Cardiac muscle cell (in vitro differentiated cells and primary cell): ENCODE measurements at regions not wholly inside any gene's neighbourhood (a gene's known extent, or its start where the extent isn't known, plus 50 kb on each side); places are given as distances from the start of the nearest gene placed in this dataset.

Experiments
- DNase-seq, 2 donors: peaks; one replicate each; pipeline versions ENCODE4 v3.0.0 to v3.0.0-alpha.2; 2010 to 2017; ENCODE audit warnings: low read depth in 1 of 2, low spot score in 1 of 2
- H3K27ac ChIP-seq: fragments of 200-600 bp; sonication (generic); 2 replicates; pipeline ENCODE4 v1.5.1; 2016
- H3K27me3 ChIP-seq: fragments of 200-600 bp; sonication (generic); 2 replicates; pipeline ENCODE4 v1.6.0; 2016; ENCODE audit warnings: control low read depth
- H3K36me3 ChIP-seq: fragments of 200-600 bp; sonication (generic); 2 replicates; pipeline ENCODE4 v1.5.1; 2016; ENCODE audit warnings: control low read depth
- H3K4me1 ChIP-seq: fragments of 200-600 bp; sonication (generic); 2 replicates; pipeline ENCODE4 v1.8.1; 2017; ENCODE audit warnings: low read depth, mild to moderate bottlenecking, mixed run types
- H3K4me3 ChIP-seq: fragments of 200-600 bp; sonication (generic); 2 replicates; pipeline ENCODE4 v1.5.1; 2016; ENCODE audit warnings: mild to moderate bottlenecking
- H3K9me3 ChIP-seq: fragments of 200-600 bp; sonication (generic); 2 replicates; pipeline ENCODE4 v1.5.1; 2017; ENCODE audit warnings: low read depth, mild to moderate bottlenecking, control low read depth
- CTCF ChIP-seq: IDR thresholded peaks from 2 replicates; pipeline ENCODE4 v1.5.1; 2012; ENCODE audit warnings: low read depth, mild to moderate bottlenecking, low read length

- H3K4me1 ChIP-seq = no peaks in the 10 kb centered on the region
- H3K36me3 ChIP-seq = no peaks in the 10 kb centered on the region
- H3K9me3 ChIP-seq = no peaks in the 10 kb centered on the region
- peaks cover 13% of the 10 kb centered on the region for H3K27me3 ChIP-seq
- no peak overlapping the region for H3K27ac ChIP-seq
- DNase-seq = no peak
- TF ChIP-seq CTCF = no peak
- no peak overlapping the region for H3K4me3 ChIP-seq
Measured at GRCh38 chr1:37135032-37135431, 100.7 kb upstream of the GRIK3 start.

DNA sequence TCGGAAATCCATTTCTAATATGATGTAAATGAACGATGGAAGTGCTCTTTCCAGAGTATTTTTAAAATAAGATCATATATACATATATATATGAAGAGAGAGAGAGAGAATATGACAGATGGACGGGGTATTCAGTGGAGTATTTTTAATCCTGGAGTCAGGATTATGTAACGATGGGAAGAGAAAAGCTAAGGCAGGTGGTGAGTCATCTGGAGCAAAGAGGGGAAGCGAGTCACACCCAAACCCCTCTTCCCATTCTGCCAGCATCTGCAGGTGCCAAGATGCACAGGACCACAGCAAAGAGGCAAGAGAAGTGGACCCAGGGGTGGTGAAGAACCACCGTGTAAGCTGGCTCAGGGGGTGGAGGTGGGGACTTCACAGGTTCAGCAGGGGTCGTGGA, 102.7 kb upstream of the GRIK3 start:
- H3K4me1 ChIP-seq = no peaks in the 10 kb centered on the region
- no peak overlapping the region for H3K4me3 ChIP-seq
- TF ChIP-seq CTCF = no peak
- H3K27me3 ChIP-seq = no peaks in the 10 kb centered on the region
- H3K27ac ChIP-seq = no peak overlapping the region
- no peaks in the 10 kb centered on the region for H3K9me3 ChIP-seq
- no peak for DNase-seq
- H3K36me3 ChIP-seq = no peaks in the 10 kb centered on the region

DNA sequence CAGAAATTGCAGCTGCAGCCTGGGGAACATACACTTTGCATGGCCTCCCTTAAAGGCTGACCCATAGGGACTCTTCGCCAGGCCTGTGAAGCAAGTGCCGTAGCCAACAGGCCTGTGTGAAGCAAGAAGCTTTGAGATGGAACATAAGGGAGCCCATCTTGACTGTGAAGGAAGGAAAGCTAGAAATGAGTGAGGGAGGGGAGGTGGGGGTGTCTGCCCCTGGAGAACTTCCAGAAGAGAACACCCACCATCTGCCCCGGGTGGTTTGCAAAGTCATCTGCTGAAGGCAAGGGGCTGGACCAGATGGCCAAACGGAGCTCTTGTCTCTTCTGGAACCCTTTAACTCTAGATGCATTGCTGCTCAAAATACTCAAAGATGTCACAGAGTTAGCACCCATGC, 103.3 kb upstream of the GRIK3 start:
- Histone ChIP-seq H3K4me3 (no peak overlapping the region), H3K27ac (no peak overlapping the region), H3K4me1 (no peaks in the 10 kb centered on the region), H3K9me3 (no peaks in the 10 kb centered on the region), H3K27me3 (no peaks in the 10 kb centered on the region), H3K36me3 (no peaks in the 10 kb centered on the region)
- TF ChIP-seq CTCF = no peak
- no peak for DNase-seq

DNA sequence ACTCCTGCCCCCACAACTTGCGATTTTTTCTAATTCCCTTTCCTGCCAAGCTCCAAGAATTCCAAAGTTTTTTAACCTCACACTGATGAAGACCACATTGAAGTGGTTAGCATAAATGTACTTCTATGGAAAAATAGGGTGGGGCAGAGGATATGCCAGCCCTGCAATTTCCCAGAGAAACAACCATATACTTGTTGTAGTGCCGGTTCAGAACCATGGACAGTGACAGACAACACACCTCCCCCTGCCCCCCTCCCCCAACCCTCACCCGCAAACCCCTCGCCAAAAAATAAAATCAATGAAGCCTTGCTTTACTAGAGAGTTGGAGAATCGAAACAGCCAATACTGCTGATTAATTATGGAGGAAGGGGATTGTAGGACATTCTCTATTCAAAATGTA, 109.5 kb upstream of the GRIK3 start:
- TF ChIP-seq CTCF = no peak
- peak in 1 of 2 donors; percentile 55 for DNase-seq
- H3K36me3 ChIP-seq = no peaks in the 10 kb centered on the region
- H3K27ac ChIP-seq = no peak overlapping the region
- no peaks in the 10 kb centered on the region for H3K9me3 ChIP-seq
- H3K4me3 ChIP-seq = no peak overlapping the region
- H3K27me3 ChIP-seq = peaks cover 9% of the 10 kb centered on the region
- H3K4me1 ChIP-seq = no peaks in the 10 kb centered on the region

DNA sequence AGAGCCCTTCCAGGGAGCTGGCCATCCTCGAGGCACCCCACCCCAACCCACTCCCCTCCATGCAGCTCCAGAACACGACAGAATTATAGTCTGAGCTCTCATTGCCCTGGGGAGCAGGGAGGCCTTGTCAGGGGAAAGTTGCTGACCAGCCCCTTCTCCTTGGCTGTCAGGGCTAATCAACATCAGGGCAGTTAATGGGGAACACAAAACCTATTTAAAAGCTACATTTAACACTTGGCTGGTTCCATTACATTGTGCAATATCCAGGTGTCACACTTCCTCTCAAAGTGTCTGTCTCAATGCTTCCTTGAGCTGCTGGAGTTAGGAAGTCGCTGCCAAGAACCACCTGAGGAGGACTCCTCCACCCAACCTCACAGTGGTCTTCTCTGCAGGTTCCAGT, 111.8 kb upstream of the GRIK3 start:
- Histone ChIP-seq H3K27ac (no peak overlapping the region), H3K36me3 (no peaks in the 10 kb centered on the region), H3K4me3 (no peak overlapping the region), H3K4me1 (no peaks in the 10 kb centered on the region), H3K9me3 (no peaks in the 10 kb centered on the region), H3K27me3 (peaks cover 9% of the 10 kb centered on the region)
- no peak for TF ChIP-seq CTCF
- DNase-seq = no peak

DNA sequence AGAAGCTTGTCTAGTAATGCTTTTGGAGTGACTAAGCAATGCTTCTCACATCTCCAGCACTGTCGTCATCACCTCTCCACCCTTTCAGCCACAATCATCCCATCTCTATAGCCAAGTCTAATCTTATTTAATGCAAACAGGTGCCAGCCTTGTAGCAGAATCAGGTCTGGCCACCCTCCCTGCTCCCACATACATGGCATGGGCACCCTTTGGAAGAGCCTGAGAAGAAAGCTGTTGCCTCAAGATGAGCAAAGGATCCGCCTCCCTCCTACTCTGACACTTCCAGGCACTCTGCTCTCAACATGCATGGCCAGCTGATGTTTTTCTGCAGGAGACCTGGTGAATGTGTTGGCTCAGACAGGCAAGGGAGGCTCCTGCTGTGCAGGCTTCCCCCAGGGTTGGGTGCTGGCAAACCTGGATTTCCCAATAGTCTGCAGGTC, 113.1 kb upstream of the GRIK3 start:
- no peaks in the 10 kb centered on the region for H3K9me3 ChIP-seq
- H3K27ac ChIP-seq = no peak overlapping the region
- no peak for TF ChIP-seq CTCF
- H3K27me3 ChIP-seq = peaks cover 9% of the 10 kb centered on the region
- no peaks in the 10 kb centered on the region for H3K36me3 ChIP-seq
- no peaks in the 10 kb centered on the region for H3K4me1 ChIP-seq
- no peak for DNase-seq
- H3K4me3 ChIP-seq = no peak overlapping the region
